HepG2 (cell line): ENCODE measurements at regions not wholly inside any gene's neighbourhood (a gene's known extent, or its start where the extent isn't known, plus 50 kb on each side); places are given as distances from the start of the nearest gene placed in this dataset.

Experiments
- ATAC-seq: fragments of 200-7000 bp; cut with Tn5 transposase; 3 replicates; pipeline ENCODE4 v1.9.1; 2020; ENCODE audit warnings: mild to moderate bottlenecking, moderate library complexity
- BruUV-seq: library from RNA; stranded (reverse); fragments of 400-500 nt; replicated peaks from 2 replicates; lab custom pipeline; 2021; lab: Mats Ljungman, UMichigan
- CTCF ChIA-PET: fragments of 300-600 bp; formaldehyde crosslinking; extraction: SDS; loops from one replicate; lab custom pipeline; 2021; ENCODE audit warnings: low total read pairs, inconsistent platforms, low intra/inter-chr PET ratio; lab: Yijun Ruan, JAX
- POLR2A ChIA-PET: fragments of 350-600 bp; sonication (Branson Sonifier 250); formaldehyde crosslinking; loops from one replicate; lab custom pipeline; 2020; ENCODE audit warnings: antibody characterized with exemption, inconsistent platforms; lab: Yijun Ruan, JAX
- DNase-seq: peaks from one replicate; pipeline ENCODE4 v3.0.0-alpha.2; 2015; ENCODE audit warnings: low spot score
- FAIRE-seq: peaks from 3 replicates; lab custom pipeline; 2011; peaks lifted over from hg19 to GRCh38; lab: Jason Lieb, UNC
- H2AFZ ChIP-seq: one replicate; pipeline ENCODE4 v1.6.1; 2011; ENCODE audit warnings: low read length, inconsistent platforms
- H3K27ac ChIP-seq: fragments of 300-600 bp; 3 replicates; pipeline ENCODE4 v1.8.0; 2011; ENCODE audit warnings: mixed run types, mild to moderate bottlenecking, mixed read lengths, low read length, inconsistent platforms; ENCODE audit not compliant: insufficient read depth; ENCODE audit errors: extremely low read length
- H3K27me3 ChIP-seq, 2 experiments: fragments of 200-600 bp in 1 of 2; 2 replicates in 1 of 2; 3 replicates in 1 of 2; pipeline versions ENCODE4 v1.6.0 to v1.8.0; 2011; ENCODE audit warnings: low read length in 2 of 2, mild to moderate bottlenecking in 2 of 2, moderate library complexity in 2 of 2, inconsistent platforms in 1 of 2; ENCODE audit not compliant: insufficient read depth in 2 of 2, control insufficient read depth in 1 of 2
- H3K36me3 ChIP-seq, 2 experiments: fragments of 200-600 bp in 1 of 2; replicated peaks in 1 of 2; 2 replicates in 1 of 2; 3 replicates in 1 of 2; pipeline versions ENCODE4 v1.5.1 to v1.8.0; 2011; ENCODE audit warnings: low read length in 2 of 2, inconsistent platforms in 1 of 2; ENCODE audit not compliant: insufficient read depth in 2 of 2, control insufficient read depth in 1 of 2
- H3K4me1 ChIP-seq: 2 replicates; pipeline ENCODE4 v1.5.1; 2012; ENCODE audit warnings: low read length, inconsistent platforms; ENCODE audit not compliant: insufficient read depth
- H3K4me2 ChIP-seq: 2 replicates; pipeline ENCODE4 v1.6.0; 2011; ENCODE audit warnings: low read depth, low read length, inconsistent platforms
- H3K4me3 ChIP-seq, 3 experiments: fragments of 200-600 bp in 1 of 3; sonication (generic), shearing (Covaris generic) in 1 of 3; replicated peaks in 1 of 3; 2 replicates each; pipeline ENCODE4 v1.5.1; 2011 to 2016; ENCODE audit warnings: low read length in 3 of 3, inconsistent platforms in 2 of 3, low read depth in 2 of 3, mild to moderate bottlenecking in 2 of 3, control low read depth in 1 of 3, mixed read lengths in 1 of 3; ENCODE audit not compliant: insufficient read depth in 1 of 3
- H3K79me2 ChIP-seq: one replicate; pipeline ENCODE4 v1.6.1; 2011; ENCODE audit warnings: low read length, inconsistent platforms; ENCODE audit not compliant: insufficient read depth
- H3K9ac ChIP-seq: 2 replicates; pipeline ENCODE4 v1.6.0; 2011; ENCODE audit warnings: mild to moderate bottlenecking, low read depth, low read length, inconsistent platforms; ENCODE audit not compliant: insufficient read depth
- H3K9me3 ChIP-seq: 2 replicates; pipeline ENCODE4 v1.5.1; 2012; ENCODE audit warnings: mild to moderate bottlenecking, low read length
- H4K20me1 ChIP-seq: 2 replicates; pipeline ENCODE4 v1.6.0; 2011; ENCODE audit warnings: inconsistent platforms, mild to moderate bottlenecking, low read length, moderate library complexity; ENCODE audit not compliant: insufficient read depth
- ASH2L ChIP-seq: fragments of 300-600, 200-600 bp; sonication (generic); IDR thresholded peaks from 2 replicates; pipeline ENCODE4 v1.7.0; 2017; ENCODE audit warnings: low read depth, mild to moderate bottlenecking, moderate library complexity, mixed read lengths, low read length; ENCODE audit not compliant: insufficient read length
- ATF1 ChIP-seq: IDR thresholded peaks from 2 replicates; pipeline ENCODE4 v1.6.1; 2016; ENCODE audit warnings: mild to moderate bottlenecking, control low read depth
- ETV6 ChIP-seq: sonication (generic); formaldehyde crosslinking; conservative IDR thresholded peaks from 2 replicates; pipeline ENCODE4 v1.4.0; 2020; ENCODE audit warnings: missing genetic modification reagents
- MIXL1 ChIP-seq: IDR thresholded peaks from 2 replicates; pipeline ENCODE4 v1.6.1; 2016
- PHF20 ChIP-seq: sonication (generic); formaldehyde crosslinking; IDR thresholded peaks from 2 replicates; pipeline ENCODE4 v1.5.0; 2020; ENCODE audit warnings: mild to moderate bottlenecking, missing genetic modification reagents
- RBM22 ChIP-seq: fragments of 200-400 bp; formaldehyde crosslinking; optimal IDR thresholded peaks from 2 replicates; pipeline ENCODE3; 2017; ENCODE audit warnings: mild to moderate bottlenecking, low read length, moderate library complexity
- SCMH1 ChIP-seq: sonication (generic); formaldehyde crosslinking; IDR thresholded peaks from 2 replicates; pipeline ENCODE4 v1.9.0; 2021; ENCODE audit warnings: missing genetic modification reagents, mild to moderate bottlenecking, borderline replicate concordance
- ZBTB7A ChIP-seq: sonication (generic); formaldehyde crosslinking; IDR thresholded peaks from 2 replicates; pipeline ENCODE4 v1.8.0; 2022; ENCODE audit warnings: mild to moderate bottlenecking, missing genetic modification reagents
- ZFP41 ChIP-seq: sonication (generic); formaldehyde crosslinking; IDR thresholded peaks from 2 replicates; pipeline ENCODE4 v1.4.0; 2020; ENCODE audit warnings: mild to moderate bottlenecking, missing genetic modification reagents, borderline replicate concordance
- ZNF205 ChIP-seq: IDR thresholded peaks from 2 replicates; pipeline ENCODE4 v1.6.1; 2018; ENCODE audit warnings: missing biosample characterization, missing genetic modification reagents
- ZNF451 ChIP-seq: sonication (generic); formaldehyde crosslinking; IDR thresholded peaks from 2 replicates; pipeline ENCODE4 v1.5.0; 2020; ENCODE audit warnings: mild to moderate bottlenecking, missing genetic modification reagents
- ZNF460 ChIP-seq: sonication (generic); formaldehyde crosslinking; IDR thresholded peaks from 2 replicates; pipeline ENCODE4 v1.5.1; 2020; ENCODE audit warnings: missing genetic modification reagents, mild to moderate bottlenecking, borderline replicate concordance
- ZNF850 ChIP-seq: sonication (generic); formaldehyde crosslinking; conservative IDR thresholded peaks from 2 replicates; pipeline ENCODE4 v1.9.0; 2021; ENCODE audit warnings: mild to moderate bottlenecking, missing genetic modification reagents
- in situ Hi-C: cut with HindIII; loops from 2 replicates; pipeline ENCODE4 v1.10.0; 2017; ENCODE audit warnings: low pct_unique_long_range_greater_than_20kb; ENCODE audit not compliant: extremely low pct_ligation_motif_present
- intact Hi-C: fragments of 100-400 bp; cut with micrococcal nuclease; formaldehyde crosslinking; loops from one replicate; pipeline ENCODE4 v1.10.0; 2022; ENCODE audit not compliant: unreplicated experiment
- TF ChIP-seq, protein P1 (sequence below): sonication (generic); formaldehyde crosslinking; IDR thresholded peaks from 2 replicates; pipeline ENCODE4 v1.4.0; 2020; ENCODE audit warnings: missing genetic modification reagents, borderline replicate concordance
- TF ChIP-seq, protein P2 (sequence below): sonication (generic); formaldehyde crosslinking; IDR thresholded peaks from 2 replicates; pipeline ENCODE4 v1.8.1; 2023; ENCODE audit warnings: missing genetic modification reagents, mild to moderate bottlenecking, borderline replicate concordance
- TF ChIP-seq, protein P3 (sequence below): IDR thresholded peaks from 2 replicates; pipeline ENCODE4 v1.6.1; 2016

DNA sequence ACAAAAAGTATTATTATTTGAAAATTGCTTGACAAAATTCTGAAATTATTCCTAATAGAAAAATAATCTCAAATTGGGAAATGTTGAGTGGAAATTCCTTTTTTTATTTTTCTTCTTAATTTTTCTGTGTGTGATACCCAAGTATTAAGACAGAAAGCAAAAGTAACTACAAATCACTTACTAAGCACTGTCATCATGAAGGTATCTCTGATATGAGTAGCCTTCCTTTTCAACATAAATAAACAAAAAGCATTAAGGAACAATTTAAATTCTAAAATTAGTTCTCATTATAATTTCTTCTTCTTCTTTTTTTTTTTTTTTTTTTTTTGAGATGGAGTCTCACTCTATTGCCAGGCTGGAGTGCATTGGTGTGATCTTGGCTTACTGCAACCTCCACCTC is 174.2 kb upstream of the RBMS1 start:
- ChIA-PET POLR2A (no interaction called here), CTCF (no interaction called here)
- DNase-seq (no peak), ATAC-seq (no peak), FAIRE-seq (no peak)
- no peaks in the 10 kb centered on the region for H3K4me1 ChIP-seq
- H3K27me3 ChIP-seq, result no peaks in the 10 kb centered on the region; a peak in 1 of 5 replicates
- H3K9ac ChIP-seq, result no peak overlapping the region
- in situ Hi-C loops (no loop called here), intact Hi-C loops (no loop called here)
- H3K4me3 ChIP-seq, result no peak overlapping the region
- no peak overlapping the region for H3K27ac ChIP-seq
- H3K36me3 ChIP-seq, result no peaks in the 10 kb centered on the region
- no peak for TF ChIP-seq ZBTB7A (CRISPR knock-in tag)
- no peak for TF ChIP-seq ZFP41 (CRISPR knock-in tag)
- no peak for TF ChIP-seq RBM22
- TF ChIP-seq, protein P1, sequence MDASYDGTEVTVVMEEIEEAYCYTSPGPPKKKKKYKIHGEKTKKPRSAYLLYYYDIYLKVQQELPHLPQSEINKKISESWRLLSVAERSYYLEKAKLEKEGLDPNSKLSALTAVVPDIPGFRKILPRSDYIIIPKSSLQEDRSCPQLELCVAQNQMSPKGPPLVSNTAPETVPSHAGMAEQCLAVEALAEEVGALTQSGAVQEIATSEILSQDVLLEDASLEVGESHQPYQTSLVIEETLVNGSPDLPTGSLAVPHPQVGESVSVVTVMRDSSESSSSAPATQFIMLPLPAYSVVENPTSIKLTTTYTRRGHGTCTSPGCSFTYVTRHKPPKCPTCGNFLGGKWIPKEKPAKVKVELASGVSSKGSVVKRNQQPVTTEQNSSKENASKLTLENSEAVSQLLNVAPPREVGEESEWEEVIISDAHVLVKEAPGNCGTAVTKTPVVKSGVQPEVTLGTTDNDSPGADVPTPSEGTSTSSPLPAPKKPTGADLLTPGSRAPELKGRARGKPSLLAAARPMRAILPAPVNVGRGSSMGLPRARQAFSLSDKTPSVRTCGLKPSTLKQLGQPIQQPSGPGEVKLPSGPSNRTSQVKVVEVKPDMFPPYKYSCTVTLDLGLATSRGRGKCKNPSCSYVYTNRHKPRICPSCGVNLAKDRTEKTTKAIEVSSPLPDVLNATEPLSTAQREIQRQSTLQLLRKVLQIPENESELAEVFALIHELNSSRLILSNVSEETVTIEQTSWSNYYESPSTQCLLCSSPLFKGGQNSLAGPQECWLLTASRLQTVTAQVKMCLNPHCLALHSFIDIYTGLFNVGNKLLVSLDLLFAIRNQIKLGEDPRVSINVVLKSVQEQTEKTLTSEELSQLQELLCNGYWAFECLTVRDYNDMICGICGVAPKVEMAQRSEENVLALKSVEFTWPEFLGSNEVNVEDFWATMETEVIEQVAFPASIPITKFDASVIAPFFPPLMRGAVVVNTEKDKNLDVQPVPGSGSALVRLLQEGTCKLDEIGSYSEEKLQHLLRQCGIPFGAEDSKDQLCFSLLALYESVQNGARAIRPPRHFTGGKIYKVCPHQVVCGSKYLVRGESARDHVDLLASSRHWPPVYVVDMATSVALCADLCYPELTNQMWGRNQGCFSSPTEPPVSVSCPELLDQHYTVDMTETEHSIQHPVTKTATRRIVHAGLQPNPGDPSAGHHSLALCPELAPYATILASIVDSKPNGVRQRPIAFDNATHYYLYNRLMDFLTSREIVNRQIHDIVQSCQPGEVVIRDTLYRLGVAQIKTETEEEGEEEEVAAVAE (CRISPR knock-in tag), result no peak
- no peak for TF ChIP-seq ZNF451
- no peak for TF ChIP-seq SCMH1 (CRISPR knock-in tag)
- TF ChIP-seq MIXL1 (CRISPR knock-in tag), result no peak
- no peak for TF ChIP-seq ZNF205
- TF ChIP-seq, protein P2, sequence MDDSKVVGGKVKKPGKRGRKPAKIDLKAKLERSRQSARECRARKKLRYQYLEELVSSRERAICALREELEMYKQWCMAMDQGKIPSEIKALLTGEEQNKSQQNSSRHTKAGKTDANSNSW, result no peak
- TF ChIP-seq ETV6 (CRISPR knock-in tag), result no peak
- no peak for TF ChIP-seq ASH2L
- TF ChIP-seq PHF20, result no peak
- TF ChIP-seq ZNF850, result no peak
- TF ChIP-seq ATF1, result no peak
- TF ChIP-seq, protein P3, sequence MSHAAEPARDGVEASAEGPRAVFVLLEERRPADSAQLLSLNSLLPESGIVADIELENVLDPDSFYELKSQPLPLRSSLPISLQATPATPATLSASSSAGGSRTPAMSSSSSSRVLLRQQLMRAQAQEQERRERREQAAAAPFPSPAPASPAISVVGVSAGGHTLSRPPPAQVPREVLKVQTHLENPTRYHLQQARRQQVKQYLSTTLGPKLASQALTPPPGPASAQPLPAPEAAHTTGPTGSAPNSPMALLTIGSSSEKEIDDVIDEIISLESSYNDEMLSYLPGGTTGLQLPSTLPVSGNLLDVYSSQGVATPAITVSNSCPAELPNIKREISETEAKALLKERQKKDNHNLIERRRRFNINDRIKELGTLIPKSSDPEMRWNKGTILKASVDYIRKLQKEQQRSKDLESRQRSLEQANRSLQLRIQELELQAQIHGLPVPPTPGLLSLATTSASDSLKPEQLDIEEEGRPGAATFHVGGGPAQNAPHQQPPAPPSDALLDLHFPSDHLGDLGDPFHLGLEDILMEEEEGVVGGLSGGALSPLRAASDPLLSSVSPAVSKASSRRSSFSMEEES (CRISPR knock-in tag), result no peak
- TF ChIP-seq ZNF460, result no peak
- no TSS peak for BruUV-seq
- H2AFZ ChIP-seq, result no peak overlapping the region
- no peaks in the 10 kb centered on the region for H3K9me3 ChIP-seq
- no peaks in the 10 kb centered on the region for H4K20me1 ChIP-seq
- H3K4me2 ChIP-seq, result no peak overlapping the region
- no peaks in the 10 kb centered on the region for H3K79me2 ChIP-seq
